ENCODE measurements at regions not wholly inside any gene's neighbourhood (a gene's known extent, or its start where the extent isn't known, plus 50 kb on each side); places are given as distances from the start of the nearest gene placed in this dataset.

DNA sequence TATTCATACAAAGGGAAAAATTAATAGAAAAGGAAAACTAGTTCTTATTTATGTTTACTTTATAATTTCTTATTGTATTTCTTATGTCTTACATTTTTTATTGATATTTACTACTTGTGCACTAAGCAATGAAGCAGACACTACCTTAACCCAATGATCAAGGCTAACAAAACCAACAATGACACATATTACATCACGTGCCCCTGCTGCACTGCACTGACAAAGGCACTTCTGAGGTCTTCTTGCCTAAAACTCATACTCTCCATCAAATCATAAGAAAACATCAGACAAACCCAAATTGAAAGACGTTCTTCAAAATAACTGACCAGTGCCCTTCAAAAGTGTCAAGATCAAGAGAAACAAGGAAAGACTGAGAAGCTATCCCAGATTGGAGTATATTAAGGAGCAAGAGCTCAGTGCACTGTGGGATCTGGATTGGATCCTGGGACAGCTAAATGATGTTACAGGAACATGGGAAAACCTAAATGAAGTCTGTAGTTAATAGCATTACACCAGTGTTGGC is 230.9 kb downstream of the AUH start:
- no peak for DNase-seq (ENCODE audit: low read depth)

- no peak for DNase-seq (ENCODE audit: low read depth)
Measured at GRCh38 chr9:91131433-91131839, 230.3 kb downstream of the AUH start.

- no peak for DNase-seq (ENCODE audit: low read depth)
Measured at GRCh38 chr9:91132576-91133073, 229.1 kb downstream of the AUH start.

GRCh38 chr9:91134608-91135007 is 227.1 kb downstream of the AUH start:
- DNase-seq (ENCODE audit: low read depth) = no peak

DNA sequence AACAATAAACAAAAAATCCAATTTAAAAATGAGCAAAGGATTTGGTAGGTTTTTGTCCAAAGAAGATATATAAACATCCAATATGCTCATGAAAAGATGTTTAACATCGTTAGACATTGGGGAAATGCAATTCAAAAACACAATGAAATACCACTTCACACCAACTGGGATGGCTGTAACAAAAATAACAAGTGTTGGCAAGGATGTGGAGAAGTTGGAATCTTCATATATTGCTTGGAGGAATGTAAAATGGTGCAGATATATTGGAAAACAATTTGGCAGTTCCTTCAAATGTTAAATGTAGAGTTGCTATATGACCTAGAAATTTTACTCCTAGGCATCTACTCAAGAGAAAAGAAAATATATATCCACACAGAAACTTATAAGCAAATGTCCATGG is 224.3 kb downstream of the AUH start:
- no peak for DNase-seq (ENCODE audit: low read depth)

DNA sequence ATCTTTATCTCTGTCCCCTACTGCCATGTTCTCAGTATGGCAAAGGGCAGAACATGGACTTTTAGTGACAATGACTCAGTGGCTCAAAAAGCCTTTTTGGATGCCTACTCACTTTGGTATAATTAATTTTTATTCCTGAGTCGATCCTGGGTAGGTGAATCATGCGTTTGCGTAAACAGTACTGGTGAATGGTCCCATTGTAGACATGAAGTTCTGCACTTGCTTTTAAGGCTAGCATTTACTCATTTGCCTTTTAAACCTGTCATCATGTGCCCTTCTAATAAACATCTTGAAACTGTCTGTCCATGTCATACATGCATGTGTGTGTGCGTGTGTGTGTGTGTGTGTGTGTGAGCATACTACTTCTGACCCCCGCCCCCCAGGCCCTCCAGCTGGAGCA is 223.0 kb downstream of the AUH start:
- DNase-seq (ENCODE audit: low read depth) = no peak

- DNase-seq (ENCODE audit: low read depth) = no peak
Measured at GRCh38 chr9:91141407-91141965, 220.2 kb downstream of the AUH start.

- DNase-seq (ENCODE audit: low read depth) = no peak
Measured at GRCh38 chr9:91143162-91143561, 218.6 kb downstream of the AUH start.

GRCh38 chr9:91143642-91144041 is 218.1 kb downstream of the AUH start:
- DNase-seq (ENCODE audit: low read depth) = no peak

DNA sequence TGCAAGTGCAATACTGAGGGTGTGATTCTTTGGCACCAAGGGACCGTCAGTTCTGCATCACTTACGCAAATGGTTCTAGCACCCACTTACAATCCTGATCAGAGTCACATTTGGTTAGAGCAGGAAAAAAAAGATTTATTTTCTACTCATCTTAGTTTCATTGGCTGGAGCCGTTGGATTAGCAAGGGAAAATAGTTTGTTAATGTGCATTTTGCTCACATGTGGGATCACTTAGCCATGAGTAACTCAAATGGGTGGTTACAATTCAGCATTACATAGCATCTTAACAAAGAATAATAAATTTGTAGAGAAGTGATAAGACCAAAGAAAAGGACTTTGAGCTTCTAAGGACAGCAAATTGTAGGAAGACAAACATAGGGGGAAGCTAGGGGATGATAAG is 216.9 kb downstream of the AUH start:
- DNase-seq (ENCODE audit: low read depth) = no peak

- no peak for DNase-seq (ENCODE audit: low read depth)
Measured at GRCh38 chr9:91145496-91145895, 216.2 kb downstream of the AUH start.

DNA sequence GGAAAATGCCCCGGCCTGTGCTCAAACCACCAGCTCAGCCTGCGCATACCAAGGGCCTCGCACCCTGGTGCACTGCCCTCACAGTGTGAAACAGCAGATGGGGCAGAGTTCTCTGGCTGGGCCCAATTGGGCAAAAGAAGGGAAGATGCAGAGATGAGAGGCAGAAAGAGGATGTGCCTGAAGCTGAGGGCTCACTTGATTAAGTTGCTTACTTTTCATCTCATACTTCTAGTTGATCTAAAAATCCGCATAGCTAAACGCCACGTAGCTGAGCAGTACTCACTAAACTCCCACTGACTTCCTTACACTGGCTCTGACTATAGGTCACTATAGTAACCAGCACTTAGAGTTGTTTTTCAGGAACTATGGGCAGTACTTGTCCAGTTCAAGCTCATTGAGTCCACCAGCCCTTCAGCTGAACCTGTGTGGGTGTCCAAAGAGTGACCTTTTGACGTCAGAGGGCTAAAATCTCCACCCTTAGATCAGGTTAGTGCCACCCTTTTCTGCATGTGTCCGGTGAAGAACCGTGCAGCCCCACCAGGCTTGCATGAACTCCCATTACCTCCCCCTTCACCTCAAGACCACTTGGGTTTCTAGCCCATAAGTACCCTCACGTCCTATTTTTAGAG is 215.2 kb downstream of the AUH start:
- DNase-seq (ENCODE audit: low read depth) = no peak

DNA sequence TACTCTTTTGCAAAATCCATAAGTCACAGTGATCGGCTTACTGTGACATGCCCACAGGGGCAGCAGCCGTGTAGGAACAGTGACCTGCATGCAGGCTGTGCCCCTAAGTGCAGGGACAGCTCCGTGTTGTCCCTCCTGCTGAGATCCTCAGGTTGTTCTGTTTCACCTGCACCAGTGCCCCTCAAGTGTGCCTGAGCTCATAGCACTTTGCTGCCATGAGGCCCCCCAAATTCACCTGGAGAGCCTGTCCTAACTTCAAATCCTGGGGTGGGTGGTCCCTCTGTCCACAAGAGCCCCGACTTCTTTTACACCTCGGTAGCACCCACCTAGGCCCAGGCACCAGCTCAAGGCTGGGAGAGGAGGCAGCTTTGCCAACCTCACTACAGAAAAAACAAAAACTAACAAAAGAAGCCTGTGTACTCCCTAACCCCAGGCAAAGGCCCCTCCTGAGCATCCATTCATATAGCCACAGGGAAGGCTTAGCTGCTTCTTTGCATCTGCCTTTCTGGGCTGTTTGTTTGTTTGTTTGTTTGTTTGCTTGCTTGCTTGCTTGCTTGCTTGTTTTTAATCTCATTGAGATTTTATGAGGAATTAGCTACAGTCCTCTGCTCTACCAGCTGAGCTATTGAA is 214.5 kb downstream of the AUH start:
- DNase-seq (ENCODE audit: low read depth) = no peak

- DNase-seq (ENCODE audit: low read depth) = no peak
Measured at GRCh38 chr9:91148306-91148705, 213.4 kb downstream of the AUH start.

- no peak for DNase-seq (ENCODE audit: low read depth)
Measured at GRCh38 chr9:91150273-91150997, 211.3 kb downstream of the AUH start.

DNA sequence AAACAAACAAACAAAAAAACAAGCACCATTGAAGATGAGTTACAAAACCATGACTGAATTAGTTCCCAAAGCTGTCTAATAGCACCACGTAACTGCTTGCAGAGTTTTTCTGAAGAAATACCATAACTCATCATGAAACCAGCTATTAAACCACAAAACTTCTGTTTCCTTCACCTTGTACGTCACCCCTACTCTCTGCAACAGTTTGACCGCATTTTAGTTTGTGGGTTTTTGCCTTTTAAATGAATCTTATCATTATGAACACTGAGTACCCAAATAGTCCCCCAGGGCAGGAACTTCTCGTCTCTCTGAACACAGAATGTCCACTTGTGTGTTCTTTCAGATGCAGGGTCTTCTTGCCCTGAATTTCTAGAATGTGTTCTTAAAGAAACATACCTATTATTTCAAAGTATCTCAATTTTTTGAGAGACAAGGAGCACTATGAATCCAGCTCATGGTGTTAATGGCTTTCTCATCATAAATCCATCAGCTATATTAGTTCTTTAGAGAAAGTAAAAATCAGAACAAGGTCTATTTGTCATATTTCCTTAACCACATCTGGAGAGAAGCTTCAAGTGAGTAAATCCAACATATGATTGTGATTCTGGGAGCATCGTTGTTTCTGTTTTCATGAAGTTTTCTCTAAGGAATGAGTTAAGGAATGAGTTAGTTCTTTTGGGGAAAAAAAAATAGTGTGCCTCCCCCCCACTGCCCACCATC is 210.6 kb downstream of the AUH start:
- no peak for DNase-seq (ENCODE audit: low read depth)

DNA sequence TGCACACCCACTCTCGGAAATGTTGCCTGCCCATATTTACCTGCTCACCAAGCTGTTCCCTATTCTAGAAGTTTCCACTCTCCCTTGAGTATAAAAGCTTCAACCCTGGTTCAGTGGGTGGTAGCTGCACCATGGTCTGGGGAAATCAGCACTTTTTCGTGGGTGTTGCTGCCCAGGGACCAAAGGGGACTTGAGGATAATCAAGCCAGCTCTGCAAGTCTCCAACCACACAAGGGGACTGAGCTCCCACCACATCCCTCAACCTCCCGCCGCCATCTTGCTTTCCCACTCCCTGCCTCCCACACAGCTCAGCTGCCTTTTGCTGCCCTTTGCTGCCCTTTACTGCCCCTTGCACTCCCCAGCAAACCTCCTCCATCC is 210.0 kb downstream of the AUH start:
- no peak for DNase-seq (ENCODE audit: low read depth)

- DNase-seq (ENCODE audit: low read depth) = no peak
Measured at GRCh38 chr9:91154686-91155085, 207.0 kb downstream of the AUH start.

GRCh38 chr9:91155181-91155580 is 206.5 kb downstream of the AUH start:
- no peak for DNase-seq (ENCODE audit: low read depth)

GRCh38 chr9:91155746-91156376 is 205.9 kb downstream of the AUH start:
- no peak for DNase-seq (ENCODE audit: low read depth)

- no peak for DNase-seq (ENCODE audit: low read depth)
Measured at GRCh38 chr9:91156451-91157234, 205.1 kb downstream of the AUH start.
